Lower leg skin (tissue), 4 donors: ENCODE measurements at regions not wholly inside any gene's neighbourhood (a gene's known extent, or its start where the extent isn't known, plus 50 kb on each side); places are given as distances from the start of the nearest gene placed in this dataset.

Experiments
- DNase-seq, 2 donors: peaks; one replicate each; pipeline ENCODE4 v3.0.0-alpha.2; 2019; ENCODE audit warnings: low spot score in 2 of 2
- H3K4me3 ChIP-seq: fragments of 200-600 bp; sonication (generic); 2 replicates; pipeline ENCODE4 v1.5.1; 2017; ENCODE audit warnings: mild to moderate bottlenecking, low read depth; ENCODE audit not compliant: poor library complexity, severe bottlenecking
- POLR2A ChIP-seq, 2 donors: fragments of 450-650 bp; IDR thresholded peaks; one replicate each; pipeline ENCODE4 v1.6.1; 2016 to 2017; ENCODE audit warnings: antibody characterized with exemption in 2 of 2, mild to moderate bottlenecking in 1 of 2, moderate library complexity in 1 of 2
- WGBS, 2 donors: methylation state at CpG; one replicate each; pipeline ENCODE4 v1.1.5; 2018; 5-methylcytosine and 5-hydroxymethylcytosine counted together
- intact Hi-C: fragments of 100-400 bp; cut with DNase I; formaldehyde crosslinking; loops from one replicate; pipeline ENCODE4 v1.15.0; 2023; ENCODE audit warnings: low total_unique reads
- TF ChIP-seq, protein P1 (sequence below), 3 donors: fragments of 450-650 bp; IDR thresholded peaks; one replicate each; pipeline ENCODE4 v1.5.1; 2016; ENCODE audit warnings: antibody characterized with exemption in 3 of 3, mild to moderate bottlenecking in 3 of 3, moderate library complexity in 2 of 3

DNA sequence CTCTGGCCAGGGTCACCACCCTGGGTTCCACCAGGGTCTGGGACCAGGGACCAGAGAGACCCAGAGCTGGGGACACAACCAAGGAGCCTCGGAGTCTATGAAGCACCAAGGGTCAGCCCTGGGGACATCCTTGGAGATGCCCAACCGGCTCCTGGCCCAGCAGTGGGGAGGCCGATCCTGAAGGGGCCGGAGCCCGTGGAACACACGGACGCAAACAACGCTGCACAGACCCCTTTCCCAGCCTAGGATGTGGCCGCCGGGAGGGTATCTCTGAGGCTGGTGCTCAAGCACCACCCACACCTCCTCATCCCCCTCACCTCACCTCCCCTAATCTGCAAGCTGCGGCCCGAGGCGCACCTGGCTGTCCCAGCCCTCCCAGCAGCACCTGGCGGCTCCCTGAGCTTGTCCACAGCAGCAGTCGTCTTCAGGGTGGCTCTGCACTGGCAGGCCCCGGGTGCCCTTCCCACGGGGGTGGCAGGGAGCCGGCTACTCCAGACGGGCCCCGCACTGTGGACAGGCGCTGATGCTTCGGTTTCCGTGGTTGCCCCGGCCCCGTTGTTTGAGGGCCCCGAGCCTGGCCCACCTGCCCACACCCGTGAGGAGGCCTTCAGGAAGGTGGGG is 146.8 kb upstream of the C14orf180 start:
- intact Hi-C loops: no loop called here
- peak in 1 of 2 donors; percentile 83 for DNase-seq
- TF ChIP-seq POLR2A (IDR thresholded peaks at IDR 0.05): no peak
- TF ChIP-seq, protein P1, sequence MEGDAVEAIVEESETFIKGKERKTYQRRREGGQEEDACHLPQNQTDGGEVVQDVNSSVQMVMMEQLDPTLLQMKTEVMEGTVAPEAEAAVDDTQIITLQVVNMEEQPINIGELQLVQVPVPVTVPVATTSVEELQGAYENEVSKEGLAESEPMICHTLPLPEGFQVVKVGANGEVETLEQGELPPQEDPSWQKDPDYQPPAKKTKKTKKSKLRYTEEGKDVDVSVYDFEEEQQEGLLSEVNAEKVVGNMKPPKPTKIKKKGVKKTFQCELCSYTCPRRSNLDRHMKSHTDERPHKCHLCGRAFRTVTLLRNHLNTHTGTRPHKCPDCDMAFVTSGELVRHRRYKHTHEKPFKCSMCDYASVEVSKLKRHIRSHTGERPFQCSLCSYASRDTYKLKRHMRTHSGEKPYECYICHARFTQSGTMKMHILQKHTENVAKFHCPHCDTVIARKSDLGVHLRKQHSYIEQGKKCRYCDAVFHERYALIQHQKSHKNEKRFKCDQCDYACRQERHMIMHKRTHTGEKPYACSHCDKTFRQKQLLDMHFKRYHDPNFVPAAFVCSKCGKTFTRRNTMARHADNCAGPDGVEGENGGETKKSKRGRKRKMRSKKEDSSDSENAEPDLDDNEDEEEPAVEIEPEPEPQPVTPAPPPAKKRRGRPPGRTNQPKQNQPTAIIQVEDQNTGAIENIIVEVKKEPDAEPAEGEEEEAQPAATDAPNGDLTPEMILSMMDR (IDR thresholded peaks at IDR 0.05): no peak
- WGBS, 2 donors: 83 to 90% methylated on average over 11 to 13 of the region's 27 CpGs
- no peak overlapping the region for H3K4me3 ChIP-seq

DNA sequence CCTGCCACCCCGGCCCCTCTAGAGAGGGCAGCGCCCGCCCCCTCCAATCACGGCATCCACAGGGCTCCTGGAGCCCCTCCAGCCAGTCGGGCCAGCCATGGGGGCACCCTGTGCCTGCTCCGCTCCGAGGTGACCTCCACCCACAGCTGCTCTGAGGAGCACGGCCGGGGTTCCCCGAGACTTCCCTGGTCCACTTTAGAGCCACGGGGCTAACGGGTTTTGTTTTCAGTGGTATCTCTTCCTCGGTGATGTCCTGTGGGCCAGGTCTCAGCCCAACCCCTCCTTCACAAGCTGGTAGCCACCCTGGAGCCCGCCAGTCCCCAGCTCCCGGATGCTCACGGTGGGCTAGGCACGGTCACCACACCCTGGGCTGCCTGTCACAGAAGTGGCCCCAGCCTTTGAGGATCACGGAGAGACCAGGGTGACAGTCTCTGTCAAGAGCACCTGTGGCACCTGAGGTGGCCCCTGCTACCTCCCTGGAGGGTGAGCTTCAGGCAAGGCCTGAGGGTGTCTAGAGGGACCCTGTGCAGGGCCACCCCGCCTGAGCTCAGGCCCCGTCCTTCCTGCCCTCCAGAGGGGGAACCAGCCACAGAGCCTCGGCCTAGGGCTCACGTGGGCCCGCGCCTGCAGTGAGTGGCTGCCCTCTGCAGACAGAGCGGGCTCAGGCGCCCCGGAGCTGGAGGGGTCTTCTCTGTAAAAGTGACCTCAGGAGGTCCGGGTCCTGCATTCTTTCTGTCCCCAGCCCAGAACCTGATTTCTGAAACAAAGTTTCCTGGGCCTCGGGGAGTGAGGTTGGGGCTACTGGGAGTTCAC is 146.0 kb upstream of the C14orf180 start:
- peak; percentile 11 to 82 for DNase-seq
- H3K4me3 ChIP-seq: no peak overlapping the region
- WGBS, 2 donors: 87 to 93% methylated on average over 17 to 18 of the region's 29 CpGs
- intact Hi-C loops: no loop called here
- TF ChIP-seq POLR2A (IDR thresholded peaks at IDR 0.05): no peak
- TF ChIP-seq, protein P1 (IDR thresholded peaks at IDR 0.05): no peak

- peak in 1 of 2 donors; percentile 84 for DNase-seq
- TF ChIP-seq, protein P1 (IDR thresholded peaks at IDR 0.05): no peak
- no peak for TF ChIP-seq POLR2A (IDR thresholded peaks at IDR 0.05)
- intact Hi-C loops: no loop called here
- no peak overlapping the region for H3K4me3 ChIP-seq
- 70 to 78% methylated on average over 8 to 13 of the region's 13 CpGs for WGBS, 2 donors
Measured at GRCh38 chr14:104434214-104435076, 145.1 kb upstream of the C14orf180 start.

DNA sequence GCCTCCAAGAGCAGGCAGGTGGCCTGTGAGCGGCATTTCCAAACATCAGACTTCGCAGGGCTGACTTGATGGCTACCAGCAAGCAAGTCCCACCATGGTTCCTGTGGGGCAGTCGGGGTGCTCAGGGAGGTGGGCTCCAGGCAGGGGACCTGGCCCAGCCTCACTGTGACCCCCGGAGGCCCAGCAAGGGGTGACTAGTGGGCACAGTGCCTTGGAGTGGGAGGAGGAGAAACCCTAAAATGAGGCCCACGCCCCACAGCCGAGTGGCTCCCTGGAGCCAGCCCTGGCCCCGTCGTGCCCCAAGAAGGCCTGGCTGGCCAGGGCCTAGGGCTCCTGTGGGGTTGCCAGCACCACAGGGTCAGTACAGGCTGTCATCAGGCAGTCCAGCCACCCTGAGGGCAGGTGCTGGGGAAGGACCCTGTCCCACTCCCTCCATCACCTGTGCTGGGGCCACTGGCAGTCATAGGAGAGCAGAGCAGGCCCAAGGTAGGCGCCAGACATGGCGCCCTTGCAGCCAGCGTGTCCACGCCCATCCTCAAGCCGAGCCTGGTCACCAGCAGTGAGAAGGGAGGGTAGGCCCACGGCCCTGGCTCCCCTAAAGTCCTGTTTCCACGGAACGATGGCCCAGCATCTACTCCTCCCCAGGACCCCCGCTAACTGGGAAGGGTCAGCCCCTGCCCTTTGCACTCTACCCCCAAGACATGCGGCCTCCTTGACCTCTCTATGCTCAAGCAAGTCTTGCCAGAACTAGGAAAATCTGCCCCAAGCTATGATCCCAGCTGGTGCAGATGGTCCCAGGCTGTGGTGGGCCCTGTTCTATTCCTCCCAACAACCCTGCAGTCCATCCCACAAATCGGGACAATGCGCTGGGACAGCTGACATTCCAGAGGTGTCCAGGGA is 144.2 kb upstream of the C14orf180 start:
- no peak overlapping the region for H3K4me3 ChIP-seq
- TF ChIP-seq POLR2A (IDR thresholded peaks at IDR 0.05): no peak
- TF ChIP-seq, protein P1 (IDR thresholded peaks at IDR 0.05): no peak
- 92 to 94% methylated on average over 14 to 19 of the region's 20 CpGs for WGBS, 2 donors
- DNase-seq: peak in 1 of 2 donors; percentile 84
- intact Hi-C loops: no loop called here

- intact Hi-C loops: no loop called here
- H3K4me3 ChIP-seq: no peak overlapping the region
- WGBS, 2 donors: 44 to 54% methylated on average over 10 to 12 of the region's 20 CpGs
- TF ChIP-seq, protein P1 (IDR thresholded peaks at IDR 0.05): no peak
- no peak for TF ChIP-seq POLR2A (IDR thresholded peaks at IDR 0.05)
- peak; percentile 23 to 88 for DNase-seq
Measured at GRCh38 chr14:104436047-104436591, 143.4 kb upstream of the C14orf180 start.
